ENCODE measurements at regions not wholly inside any gene's neighbourhood (a gene's known extent, or its start where the extent isn't known, plus 50 kb on each side); places are given as distances from the start of the nearest gene placed in this dataset.

DNA sequence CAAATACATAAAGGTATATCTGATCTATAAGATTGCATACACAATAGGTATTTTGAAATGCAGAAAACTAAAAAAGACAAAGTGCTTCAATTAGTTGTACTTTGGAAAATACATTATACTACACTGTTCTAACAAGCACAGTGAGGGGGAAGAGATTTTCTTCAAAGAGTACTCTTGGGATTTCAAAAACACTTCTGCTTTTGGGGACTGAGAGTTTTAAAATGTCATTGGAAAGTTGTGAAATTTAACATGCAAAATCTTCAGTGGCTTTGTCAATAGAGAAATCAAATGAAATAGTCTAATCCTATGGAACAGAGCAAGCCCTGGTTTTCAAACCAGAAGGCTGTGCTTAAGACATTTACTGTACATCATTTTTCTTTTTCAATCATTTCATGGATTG lies 322.2 kb upstream of the SEMA6D start:
- no peak for TF ChIP-seq GATA3 (IDR thresholded peaks at IDR 0.05; ENCODE audit: low read depth, low read length)
- no peak for TF ChIP-seq GATA2 (IDR thresholded peaks at IDR 0.05; ENCODE audit: low read depth, low read length)
